ENCODE measurements at regions not wholly inside any gene's neighbourhood (a gene's known extent, or its start where the extent isn't known, plus 50 kb on each side); places are given as distances from the start of the nearest gene placed in this dataset.
"Not testable (repeated sequence)": the region's sequence is repeated elsewhere in the genome, so short reads cannot be mapped to it uniquely, and the experiment has no call there.

DNA sequence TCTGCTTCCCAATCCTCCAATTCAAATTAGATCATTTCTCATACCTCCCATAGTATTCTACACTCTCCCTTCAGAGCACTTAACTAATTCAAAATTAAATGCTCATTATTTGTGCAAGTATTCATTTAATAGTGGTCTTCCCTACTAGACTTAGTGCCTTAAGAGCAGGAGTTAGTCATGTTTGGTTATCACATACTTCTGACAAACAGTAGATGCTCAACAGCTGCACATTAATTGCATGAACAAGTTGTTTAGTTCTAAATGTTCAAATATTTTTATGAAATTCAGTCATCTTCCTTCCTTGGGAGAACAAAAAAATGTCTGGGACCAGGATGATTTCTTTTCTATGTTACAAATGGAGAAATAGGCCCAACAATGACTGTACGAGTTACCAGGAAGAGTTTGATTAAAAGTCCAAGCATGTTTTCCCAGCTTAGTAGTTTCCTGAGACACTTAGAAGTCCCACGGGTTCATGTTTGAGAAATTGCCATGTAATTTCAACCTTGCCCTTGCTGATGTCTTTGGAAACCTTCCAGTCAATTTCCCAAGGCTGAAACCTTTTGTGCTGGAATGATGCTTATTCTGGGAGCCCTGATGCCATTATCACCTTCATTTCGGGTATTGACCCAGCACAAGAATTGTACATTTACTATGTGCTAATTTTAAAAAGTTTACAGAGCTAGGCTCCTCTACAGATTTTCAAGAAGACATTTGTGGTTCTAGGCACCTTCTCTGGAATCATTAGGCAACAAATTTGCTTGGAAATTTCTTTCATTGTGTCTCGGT, 437.9 kb upstream of the PLXNA2 start:
- no peak for DNase-seq (ENCODE audit: extremely low read depth, low read depth)

DNA sequence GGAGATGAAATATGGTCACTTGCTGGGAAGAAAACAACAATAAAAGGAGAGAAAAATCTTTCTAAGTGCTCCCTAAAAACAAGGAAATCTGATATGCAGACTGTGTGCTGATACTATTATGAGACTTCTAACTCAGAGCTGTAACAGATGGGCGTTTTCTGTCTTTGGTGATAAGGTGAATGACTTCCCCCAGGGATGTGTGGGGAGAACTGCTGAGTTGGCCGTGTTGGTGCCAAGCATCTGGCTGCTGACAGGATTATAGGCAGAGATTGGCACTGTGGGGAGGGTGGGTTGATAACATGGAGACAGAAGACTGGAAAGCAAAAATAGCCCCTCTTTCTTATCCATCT, 438.5 kb upstream of the PLXNA2 start:
- DNase-seq (ENCODE audit: extremely low read depth, low read depth), result no peak

DNA sequence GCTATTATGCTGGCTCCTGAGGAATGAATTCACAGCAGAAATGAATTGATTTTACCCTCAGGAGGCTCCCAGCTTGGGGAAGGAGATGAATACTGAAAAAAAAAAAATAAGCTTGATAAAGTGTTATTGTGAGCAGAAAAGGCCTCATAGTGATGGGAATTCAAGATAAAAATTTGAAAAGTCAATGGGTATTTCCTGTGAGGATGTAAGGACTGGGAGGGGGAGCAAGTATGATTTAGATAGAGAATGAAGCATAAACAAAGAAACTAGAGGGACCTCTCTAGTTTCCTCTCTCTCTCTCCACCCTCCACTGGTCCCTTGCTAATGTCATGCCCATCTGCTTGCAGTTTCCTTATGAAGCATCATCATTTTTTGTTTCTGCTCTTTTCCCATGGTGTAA, 439.0 kb upstream of the PLXNA2 start:
- no peak for DNase-seq (ENCODE audit: extremely low read depth, low read depth)

DNA sequence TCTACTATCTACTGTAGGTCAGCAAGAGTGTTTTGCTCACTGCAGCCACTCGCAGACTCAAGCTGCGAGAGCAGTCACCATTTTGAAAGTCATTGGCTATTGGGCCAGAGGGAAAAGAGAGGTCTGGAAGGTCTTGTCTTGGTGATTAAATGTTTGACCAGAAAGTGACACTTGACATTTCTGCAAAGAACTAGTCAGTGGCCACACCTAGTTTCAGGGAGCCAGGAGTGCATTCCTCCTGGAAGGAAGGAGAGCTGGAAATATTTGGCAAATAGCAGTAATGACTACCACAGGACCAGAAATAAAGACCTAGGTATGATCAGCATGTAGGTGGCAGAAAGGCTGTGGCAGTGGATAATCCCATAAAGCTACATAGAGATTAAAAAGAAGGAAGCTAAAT, 440.0 kb upstream of the PLXNA2 start:
- no peak for DNase-seq (ENCODE audit: extremely low read depth, low read depth)

DNA sequence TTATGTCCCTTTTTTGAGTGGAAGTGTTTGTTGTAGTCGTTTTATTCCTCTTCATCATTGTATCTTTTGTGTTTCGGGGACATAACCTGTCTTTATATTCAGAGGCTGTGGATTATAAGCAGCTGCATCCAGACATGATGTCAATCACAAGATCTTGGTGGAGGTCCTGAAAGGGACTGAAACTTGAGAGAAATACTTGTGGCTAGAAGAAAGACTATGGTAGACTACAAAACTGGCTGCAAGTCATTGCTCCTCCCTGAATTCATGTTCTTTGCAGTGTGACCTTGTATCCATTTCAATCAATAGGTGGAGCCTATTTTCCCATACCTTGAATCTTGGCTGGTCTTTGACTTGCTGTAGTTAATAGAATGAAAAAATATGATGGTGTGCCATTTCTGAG, 442.4 kb upstream of the PLXNA2 start:
- DNase-seq (ENCODE audit: extremely low read depth, low read depth), result no peak

DNA sequence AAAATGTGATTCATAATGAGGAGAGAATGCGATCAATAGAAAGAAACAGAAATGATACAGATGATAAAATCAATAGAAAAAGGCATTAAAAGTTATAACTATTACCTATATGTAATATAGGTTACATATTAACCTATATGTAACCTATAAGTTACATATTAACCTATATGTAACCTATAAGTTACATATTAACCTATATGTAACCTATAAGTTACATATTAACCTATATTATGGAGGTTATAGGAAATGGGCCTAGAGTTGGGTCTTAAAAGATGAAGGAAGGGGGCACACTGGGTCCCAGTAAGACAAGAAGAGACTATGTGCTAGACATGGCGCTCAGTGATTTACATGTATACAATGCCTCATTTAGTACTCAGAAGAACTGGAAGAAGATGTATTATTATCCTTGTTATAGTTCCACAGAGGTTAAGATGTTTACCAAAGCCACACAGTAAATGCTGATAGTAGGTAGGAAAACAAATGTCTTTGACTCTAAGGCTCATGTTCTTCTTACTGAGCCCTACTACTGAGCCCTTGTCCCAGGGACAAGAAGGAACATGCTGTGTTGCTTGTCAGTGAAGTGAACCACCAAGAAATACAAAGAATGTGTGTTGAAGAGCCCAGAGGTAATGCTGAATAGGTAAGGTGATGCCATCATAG, 444.6 kb upstream of the PLXNA2 start:
- no peak for DNase-seq (ENCODE audit: extremely low read depth, low read depth)

DNA sequence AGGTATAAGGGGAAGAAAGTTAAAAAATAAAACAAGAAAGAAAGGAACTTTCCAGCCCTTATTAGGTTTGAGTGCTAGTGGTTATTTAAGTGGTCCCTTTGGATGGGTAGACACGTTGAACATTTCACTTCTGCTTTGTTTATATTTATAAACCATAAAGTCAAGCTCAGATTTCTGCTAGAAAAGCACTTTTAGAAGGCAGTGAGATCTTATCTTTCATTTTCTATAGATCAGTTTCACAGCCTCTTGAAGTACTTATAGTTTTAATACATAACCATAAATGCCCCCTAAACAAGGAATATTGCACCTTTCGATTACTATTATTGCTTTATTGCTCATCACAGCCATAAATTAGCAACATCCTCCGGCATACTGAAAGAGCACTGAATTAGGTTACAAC, 446.8 kb upstream of the PLXNA2 start:
- DNase-seq (ENCODE audit: extremely low read depth, low read depth), result no peak

DNA sequence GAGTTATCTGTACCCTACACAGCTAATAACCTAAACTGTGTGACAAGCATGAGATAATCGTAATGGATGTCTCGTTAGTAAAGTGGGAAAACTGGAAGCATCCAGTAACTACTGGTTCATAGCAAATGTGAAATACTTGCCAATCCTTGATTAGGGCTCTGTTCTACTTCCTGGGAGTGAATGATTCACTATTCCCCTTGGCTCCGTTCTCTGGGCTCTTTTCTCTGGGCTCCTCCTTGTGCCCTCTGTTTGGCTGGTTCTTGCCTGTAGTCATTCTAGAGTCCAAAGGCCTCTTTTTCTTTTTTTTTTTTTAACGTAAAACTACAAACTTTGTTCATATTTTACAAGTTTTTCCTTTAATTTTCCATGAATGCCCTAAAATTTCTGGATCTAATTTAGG, 465.8 kb upstream of the PLXNA2 start:
- no peak for DNase-seq (ENCODE audit: extremely low read depth, low read depth)

DNA sequence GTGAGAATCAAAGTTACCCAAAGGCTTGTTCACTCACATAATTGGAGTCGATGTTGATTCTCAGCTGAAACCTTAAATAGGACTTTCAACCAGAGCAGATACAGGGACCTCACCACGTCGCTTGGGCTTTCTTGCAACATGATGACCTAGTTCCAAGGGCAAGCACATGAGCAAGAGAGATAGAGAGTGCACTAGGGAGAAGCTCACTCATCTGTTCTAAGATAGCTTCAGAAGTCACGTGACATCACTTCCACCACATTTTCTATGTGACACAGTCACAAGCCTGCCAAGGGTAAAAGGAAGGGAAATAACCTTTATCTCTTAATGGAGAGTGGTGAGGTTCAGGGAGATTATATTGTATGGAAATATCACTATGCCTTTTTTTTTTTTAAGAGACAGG, 470.1 kb upstream of the PLXNA2 start:
- no peak for DNase-seq (ENCODE audit: extremely low read depth, low read depth)

DNA sequence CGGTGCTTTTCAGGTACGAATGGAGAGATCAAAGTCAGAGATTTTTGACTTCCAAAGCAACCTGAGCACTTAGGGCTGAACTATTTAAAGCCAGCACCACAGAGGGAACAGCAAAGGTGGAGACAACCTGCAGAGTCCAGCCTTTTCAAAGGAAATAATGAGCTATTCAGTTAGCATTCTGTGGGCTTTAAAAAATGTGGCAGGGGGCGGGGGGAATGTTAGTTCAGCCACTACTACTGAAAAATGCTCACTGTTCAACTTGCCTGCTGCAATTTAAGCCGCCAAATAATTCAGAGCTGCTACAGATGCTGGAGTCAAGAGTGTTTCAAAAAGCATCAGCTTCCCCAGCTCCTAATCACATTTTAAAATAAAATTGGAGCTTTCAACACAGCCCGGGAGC, 473.3 kb upstream of the PLXNA2 start:
- DNase-seq (ENCODE audit: extremely low read depth, low read depth), result no peak

DNA sequence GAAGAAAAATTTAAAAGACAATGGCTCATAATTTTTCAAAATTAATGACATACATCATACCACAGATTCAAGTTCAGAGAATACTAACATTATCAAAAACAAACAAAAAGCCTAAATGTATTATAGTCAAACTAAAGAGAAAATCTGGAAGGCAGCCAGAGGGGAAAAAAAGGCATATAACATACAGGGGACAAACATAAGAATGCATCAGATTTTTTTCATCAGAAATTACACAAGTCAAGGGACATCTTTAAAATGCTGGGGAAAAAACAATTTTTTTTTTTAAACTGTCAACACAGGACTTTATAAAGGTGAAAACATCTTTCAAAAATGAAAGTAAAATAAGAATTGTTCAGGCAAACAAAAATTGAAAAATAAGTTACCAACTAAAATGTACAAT, 478.4 kb upstream of the PLXNA2 start:
- no peak for DNase-seq (ENCODE audit: extremely low read depth, low read depth)

DNA sequence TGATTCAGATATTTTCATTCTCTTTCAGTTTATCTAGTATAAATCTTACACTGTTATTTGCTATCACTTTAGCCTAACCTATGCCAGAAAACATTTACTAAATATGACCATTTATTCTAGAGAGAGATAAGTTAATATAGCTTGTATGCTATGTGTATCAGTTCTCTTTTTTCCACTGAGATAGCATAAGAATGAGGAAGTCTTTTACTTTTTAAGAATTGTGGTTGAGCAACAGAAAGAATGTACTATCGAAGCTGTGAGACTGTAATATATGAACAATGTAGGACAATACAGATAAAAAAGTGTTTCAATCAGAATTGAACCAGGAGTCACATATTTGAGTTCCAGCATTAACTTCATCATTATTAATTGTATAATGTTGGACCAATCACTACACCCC, 479.9 kb upstream of the PLXNA2 start:
- DNase-seq (ENCODE audit: extremely low read depth, low read depth), result no peak

DNA sequence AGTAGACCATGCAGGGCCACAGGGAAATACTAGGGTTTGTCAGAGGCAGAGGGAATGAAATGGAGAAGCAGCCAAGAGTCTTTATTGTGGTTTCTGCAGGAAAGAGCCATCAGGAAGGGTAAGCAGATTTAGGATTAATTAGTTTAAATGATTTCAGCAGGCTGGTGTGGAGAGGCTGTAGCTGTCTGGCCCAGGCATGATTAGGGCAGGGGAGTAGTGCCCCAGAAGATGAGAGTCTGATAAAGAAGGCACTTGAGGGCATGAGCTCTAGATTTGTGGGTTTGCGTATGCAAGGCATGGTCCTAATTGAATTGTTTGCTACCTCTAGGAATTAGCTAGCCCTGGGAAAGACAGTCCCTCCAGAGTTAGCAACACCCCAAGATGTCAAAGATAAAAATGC, 484.6 kb upstream of the PLXNA2 start:
- DNase-seq (ENCODE audit: extremely low read depth, low read depth), result no peak

DNA sequence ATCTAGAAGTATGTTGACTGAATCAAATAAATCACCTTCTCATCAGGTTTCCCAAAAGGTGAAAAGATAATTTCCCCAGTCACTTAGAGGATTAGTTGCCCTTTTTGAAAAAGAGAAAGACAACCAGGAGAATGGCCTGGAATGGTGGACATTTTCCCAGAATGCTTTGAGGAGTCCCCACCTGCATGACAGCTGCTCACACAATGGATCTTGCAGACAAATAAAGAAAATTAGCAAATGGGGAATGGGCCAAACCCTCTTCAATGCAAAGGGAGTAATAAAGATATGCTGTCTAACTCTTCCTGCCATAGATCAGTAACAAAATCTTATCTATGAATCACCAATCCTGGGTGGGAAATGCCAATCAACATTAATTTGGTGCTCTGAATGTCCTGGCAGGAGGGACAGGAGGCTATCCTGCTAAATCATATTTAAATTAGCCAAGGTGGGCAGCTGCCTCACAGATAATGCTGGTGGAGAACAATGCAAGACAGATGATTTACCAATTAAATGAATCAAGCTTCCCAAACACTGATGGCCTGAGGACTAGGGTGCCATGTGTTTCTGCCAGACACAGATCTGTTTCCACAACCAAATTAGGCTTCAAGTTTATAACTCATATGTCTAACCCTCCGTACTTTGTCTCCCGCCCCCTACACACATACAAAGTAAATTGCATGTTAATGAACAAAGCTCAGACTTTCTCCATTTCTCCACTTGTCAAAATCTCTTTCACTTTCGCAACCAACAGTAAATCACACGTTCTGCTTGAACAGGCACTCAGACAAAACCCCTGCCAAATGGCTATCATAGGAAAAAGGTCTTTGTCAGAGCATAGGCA, 488.0 kb upstream of the PLXNA2 start:
- DNase-seq (ENCODE audit: extremely low read depth, low read depth), result no peak

DNA sequence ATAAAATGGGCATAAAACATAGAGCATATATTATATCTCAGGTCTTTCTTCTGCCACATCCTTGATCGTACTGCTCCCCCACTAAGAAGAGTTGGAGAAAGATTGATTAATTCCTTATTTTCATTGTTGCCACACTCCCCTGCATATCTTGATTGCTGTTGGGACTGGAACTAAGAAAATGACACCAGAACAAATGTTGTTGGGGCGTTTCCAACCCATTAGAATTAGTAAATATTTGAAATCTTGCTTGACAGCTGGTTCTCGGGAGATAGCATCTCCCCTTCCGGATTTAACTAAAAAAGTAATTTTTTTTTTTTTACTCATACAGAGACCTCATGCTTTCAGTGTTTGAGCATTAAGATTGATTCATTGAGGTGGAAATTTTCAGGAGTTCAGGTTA, 493.0 kb upstream of the PLXNA2 start:
- DNase-seq (ENCODE audit: extremely low read depth, low read depth), result no peak

DNA sequence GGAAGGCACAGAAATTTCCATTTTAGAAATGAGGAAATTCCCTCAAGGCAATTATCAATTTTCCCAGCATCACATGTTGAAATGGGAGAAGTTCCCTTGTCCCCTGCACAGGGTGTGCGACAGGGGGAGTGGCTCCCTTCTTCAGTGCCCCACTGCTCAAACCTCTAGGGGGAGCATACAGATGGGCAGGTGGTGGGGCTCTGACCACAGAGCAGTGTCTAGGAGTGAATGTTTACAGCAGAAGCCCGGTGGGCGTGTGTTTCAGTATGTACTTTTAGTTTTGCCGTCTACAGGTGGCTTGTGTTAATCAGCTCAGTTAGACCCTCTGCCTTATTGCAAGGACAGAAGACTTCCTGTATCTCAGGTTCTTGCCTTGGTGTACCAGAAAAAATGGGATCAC, 493.7 kb upstream of the PLXNA2 start:
- no peak for DNase-seq (ENCODE audit: extremely low read depth, low read depth)

DNA sequence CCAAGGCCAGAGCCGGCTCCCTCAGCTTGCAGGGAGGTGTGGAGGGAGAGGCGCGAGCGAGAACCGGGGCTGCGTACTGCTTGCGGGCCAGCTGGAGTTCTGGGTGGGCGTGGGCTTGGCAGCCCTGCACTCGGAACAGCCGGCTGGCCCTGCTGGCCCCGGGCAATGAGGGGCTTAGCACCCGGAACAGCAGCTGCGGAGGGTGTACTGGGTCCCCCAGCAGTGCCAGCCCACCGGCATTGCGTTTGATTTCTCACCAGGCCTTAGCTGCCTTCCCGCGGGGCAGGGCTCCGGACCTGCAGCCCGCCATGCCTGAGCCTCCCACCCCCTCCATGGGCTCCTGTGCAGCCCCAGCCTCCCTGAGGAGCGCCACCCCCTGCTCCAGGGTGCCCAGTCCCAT, 495.5 kb upstream of the PLXNA2 start:
- not testable (repeated sequence) for DNase-seq (ENCODE audit: extremely low read depth, low read depth)

DNA sequence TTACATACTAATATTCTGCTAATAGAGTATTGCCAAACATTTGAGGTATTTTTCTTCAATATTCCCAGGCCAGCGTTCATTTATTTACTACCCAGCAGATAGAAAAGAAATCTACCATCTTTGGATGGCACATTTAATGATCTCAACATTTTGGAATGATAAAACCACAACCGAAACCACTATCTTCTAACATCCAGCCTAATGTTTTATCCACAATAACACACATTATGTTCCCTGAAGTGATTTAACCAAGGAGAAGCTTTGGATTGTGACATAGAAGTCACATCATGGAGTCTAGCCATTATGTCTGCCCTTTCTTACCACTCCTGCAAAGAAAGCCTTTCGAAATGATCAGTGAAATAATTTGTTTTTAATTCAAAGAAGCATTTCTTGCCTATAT, 497.1 kb upstream of the PLXNA2 start:
- no peak for DNase-seq (ENCODE audit: extremely low read depth, low read depth)

DNA sequence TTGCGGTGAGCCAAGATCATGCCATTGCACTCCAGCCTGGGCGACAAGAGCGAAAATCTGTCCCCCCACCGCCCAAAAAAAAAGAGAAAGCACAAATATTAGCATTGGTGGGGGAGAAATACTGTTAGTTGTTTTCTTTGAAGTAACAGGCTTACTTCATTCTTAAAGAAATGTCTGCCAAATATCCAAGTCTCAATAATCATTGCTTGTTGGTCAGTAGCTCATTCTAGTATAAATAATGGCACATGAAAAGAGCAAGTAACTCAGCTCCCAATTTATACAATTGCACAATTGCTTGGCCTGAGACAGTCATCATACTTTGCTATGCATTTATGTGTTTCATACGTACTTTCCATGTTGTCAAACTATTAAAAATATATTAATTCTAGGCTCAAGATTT, 499.2 kb upstream of the PLXNA2 start:
- no peak for DNase-seq (ENCODE audit: extremely low read depth, low read depth)

DNA sequence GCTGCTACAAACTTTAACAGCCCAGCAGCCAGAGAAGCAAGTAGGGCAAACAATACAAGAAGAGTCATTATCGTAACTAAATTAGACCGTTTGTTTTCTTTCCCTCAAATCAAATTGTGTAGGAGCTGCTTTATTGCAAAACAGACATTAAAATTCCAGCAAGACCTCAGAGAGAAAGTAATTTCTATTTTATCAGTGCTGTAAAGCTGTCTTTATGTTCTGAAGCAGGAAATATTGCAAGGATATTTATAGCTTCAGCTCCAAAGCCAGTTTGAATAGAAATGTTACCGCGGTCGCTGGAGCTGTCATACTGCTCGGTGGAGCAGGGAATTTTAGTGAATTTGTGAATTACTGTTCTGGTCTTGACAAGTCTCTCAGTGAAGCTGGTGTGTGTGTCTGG, 503.8 kb upstream of the PLXNA2 start:
- no peak for DNase-seq (ENCODE audit: extremely low read depth, low read depth)

DNA sequence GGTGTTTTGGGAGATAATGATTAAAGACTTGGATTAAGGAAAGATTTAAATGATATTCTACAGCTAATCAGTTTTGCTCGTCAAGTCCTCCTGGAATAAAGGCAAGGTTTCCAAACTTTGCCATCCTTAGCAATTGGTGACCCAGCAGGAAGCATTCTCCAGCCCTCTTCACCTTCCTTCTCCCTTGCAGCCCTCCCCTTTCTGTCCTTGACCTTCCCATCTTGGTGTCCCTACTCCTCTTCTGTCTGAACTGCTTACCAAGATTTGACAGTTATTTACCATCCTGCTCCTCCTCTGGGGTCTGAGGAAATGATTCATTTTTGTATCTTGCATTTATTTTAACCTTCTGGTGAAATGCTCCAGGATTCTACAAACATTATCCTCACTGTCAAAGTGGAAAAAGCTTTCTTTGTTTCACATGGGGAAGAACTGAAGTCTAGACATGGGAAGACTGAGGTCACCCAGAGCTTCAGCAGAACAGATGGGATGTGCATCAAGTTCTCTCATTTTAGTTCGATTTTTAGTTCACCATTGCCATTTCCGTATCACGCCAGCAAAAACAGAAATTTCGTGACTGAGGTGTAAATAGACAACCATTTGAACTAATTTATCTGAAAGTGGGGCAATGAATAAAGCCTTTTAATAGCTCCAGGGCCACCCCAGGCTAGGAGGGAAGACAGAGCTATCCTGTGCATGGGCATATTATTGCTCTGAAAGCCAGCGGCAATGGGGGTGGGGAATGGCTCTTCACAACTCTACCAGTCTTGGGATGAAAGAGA, 504.4 kb upstream of the PLXNA2 start:
- no peak for DNase-seq (ENCODE audit: extremely low read depth, low read depth)
